ENCODE measurements at regions not wholly inside any gene's neighbourhood (a gene's known extent, or its start where the extent isn't known, plus 50 kb on each side); places are given as distances from the start of the nearest gene placed in this dataset.

GRCh38 chr3:36302158-36302509, 78.2 kb upstream of the STAC start:
- DNase-seq: no peak

GRCh38 chr3:36302626-36303025, 77.7 kb upstream of the STAC start:
- no peak for DNase-seq

GRCh38 chr3:36303286-36303685, 77.0 kb upstream of the STAC start:
- DNase-seq: no peak

- DNase-seq: no peak
These were observed 74.3 kb upstream of the STAC start for GRCh38 chr3:36305929-36306520.

GRCh38 chr3:36309092-36309491, 71.2 kb upstream of the STAC start:
- DNase-seq: no peak

- DNase-seq: no peak
These were observed 68.0 kb upstream of the STAC start for GRCh38 chr3:36312351-36312750.

GRCh38 chr3:36317915-36318314, 62.4 kb upstream of the STAC start:
- DNase-seq: no peak

- DNase-seq: no peak
These were observed 61.6 kb upstream of the STAC start for GRCh38 chr3:36318621-36319200.

GRCh38 chr3:36319680-36320079, 60.6 kb upstream of the STAC start:
- no peak for DNase-seq

Data from eye (tissue), 1 donor.